Tibial nerve (tissue), 4 donors: ENCODE measurements at regions not wholly inside any gene's neighbourhood (a gene's known extent, or its start where the extent isn't known, plus 50 kb on each side); places are given as distances from the start of the nearest gene placed in this dataset.

Experiments
- CTCF ChIP-seq, 5 experiments: fragments of 200-600 bp in 3 of 5; fragments of 450-650 bp in 2 of 5; sonication (generic) in 3 of 5; IDR thresholded peaks; one replicate each; pipeline ENCODE4 v1.5.1; 2016 to 2019; ENCODE audit warnings: antibody characterized with exemption in 5 of 5, mild to moderate bottlenecking in 3 of 5, moderate library complexity in 2 of 5
- EP300 ChIP-seq, 2 donors: sonication (generic); formaldehyde crosslinking; IDR thresholded peaks; one replicate each; pipeline ENCODE4 v1.6.1; 2017; ENCODE audit warnings: antibody characterized with exemption in 2 of 2, mild to moderate bottlenecking in 1 of 2
- POLR2A ChIP-seq, 2 donors: fragments of 450-650 bp; IDR thresholded peaks; one replicate each; pipeline ENCODE4 v1.6.1; 2017; ENCODE audit warnings: antibody characterized with exemption in 2 of 2, mild to moderate bottlenecking in 2 of 2, moderate library complexity in 2 of 2

DNA sequence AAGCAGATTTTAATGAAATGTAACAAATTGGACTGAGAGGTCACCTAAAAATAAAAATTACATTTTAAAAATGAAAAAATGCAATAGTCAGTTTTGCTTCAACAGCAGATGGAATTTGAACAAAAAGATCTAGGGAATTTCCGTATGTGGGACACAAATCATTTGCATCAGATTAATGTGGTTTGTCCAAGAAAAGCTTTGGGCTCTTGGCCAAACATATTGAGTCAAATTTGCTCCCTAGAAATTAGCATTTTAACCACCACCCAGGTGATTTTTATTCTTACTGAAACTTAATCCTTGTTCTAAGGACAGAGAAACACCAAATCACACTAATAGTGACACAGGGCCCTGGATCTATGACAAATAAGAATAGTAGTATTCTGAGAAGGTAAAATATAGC is 1477.8 kb downstream of the FAM181B start:
- TF ChIP-seq CTCF (IDR thresholded peaks at IDR 0.05) (no peak), POLR2A (IDR thresholded peaks at IDR 0.05) (no peak), EP300 (IDR thresholded peaks at IDR 0.05) (no peak)
